Globus pallidus (tissue), 1 donor: ENCODE measurements at regions not wholly inside any gene's neighbourhood (a gene's known extent, or its start where the extent isn't known, plus 50 kb on each side); places are given as distances from the start of the nearest gene placed in this dataset.

ENCODE experiments used
- DNase-seq: peaks from one replicate; pipeline ENCODE4 v3.0.0-alpha.2; 2015; ENCODE audit warnings: low spot score

DNA sequence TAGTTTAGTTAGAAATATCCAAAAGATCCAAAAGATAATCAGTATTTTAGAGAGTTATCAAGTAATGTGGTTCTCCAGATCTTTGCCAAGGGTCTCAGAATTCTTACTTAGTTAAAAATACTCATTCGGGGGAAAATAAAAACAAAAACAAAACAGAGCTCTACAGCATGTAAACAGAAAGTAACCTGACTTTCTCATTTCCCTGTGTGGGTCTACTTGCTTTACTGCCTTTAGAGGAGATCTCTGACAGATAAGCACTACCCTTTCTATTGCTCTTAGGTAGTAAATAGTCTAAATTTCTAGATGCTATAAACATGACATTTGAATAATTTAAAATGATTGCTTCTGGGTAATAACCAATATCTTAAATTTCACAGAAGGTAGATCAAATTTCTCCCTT, 371.8 kb downstream of the RPL10L start:
- no peak for DNase-seq

DNA sequence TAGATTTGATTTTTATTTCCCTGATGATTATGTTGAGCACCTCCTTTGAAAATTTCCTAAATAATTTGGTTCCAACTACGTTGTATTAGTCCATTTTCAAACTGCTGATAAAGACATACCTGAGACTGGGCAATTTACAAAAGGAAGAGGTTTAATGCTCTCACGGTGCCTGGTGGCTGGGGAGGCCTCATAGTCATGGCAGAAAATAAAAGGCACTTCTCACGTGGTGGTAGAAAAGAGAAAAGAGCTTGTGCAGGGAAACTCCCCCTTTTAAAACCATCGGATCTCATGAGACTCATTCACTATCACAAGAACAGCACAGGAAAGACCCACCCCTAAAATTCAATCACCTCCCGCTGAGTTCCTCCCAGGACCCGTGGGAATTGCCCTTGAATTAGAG, 372.3 kb downstream of the RPL10L start:
- DNase-seq = no peak

DNA sequence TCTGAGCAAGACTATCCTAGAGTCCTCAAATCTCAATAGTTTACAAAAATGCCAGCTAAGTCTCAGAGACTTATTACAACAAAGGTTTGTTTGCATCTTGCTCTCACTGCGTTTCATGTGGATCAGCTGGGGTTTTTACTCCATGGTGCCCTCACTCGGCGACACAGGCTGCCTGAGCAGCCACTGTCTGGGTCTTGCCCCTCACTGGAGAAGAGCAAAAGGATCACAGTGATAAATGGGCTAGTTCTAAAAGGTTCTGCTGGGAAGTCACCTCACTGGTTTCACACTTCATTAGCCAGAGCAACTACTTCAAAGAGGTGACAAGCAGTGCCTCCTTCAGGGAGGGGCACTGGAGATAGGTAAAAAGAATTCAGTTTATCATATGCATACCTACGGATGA, 392.0 kb downstream of the RPL10L start:
- DNase-seq = no peak

- no peak for DNase-seq
Measured at GRCh38 chr14:46256381-46256780, 395.2 kb downstream of the RPL10L start.

GRCh38 chr14:46250113-46250703, 401.4 kb downstream of the RPL10L start:
- peak; percentile 2 for DNase-seq

- DNase-seq = no peak
Measured at GRCh38 chr14:46248001-46248630, 403.5 kb downstream of the RPL10L start.

DNA sequence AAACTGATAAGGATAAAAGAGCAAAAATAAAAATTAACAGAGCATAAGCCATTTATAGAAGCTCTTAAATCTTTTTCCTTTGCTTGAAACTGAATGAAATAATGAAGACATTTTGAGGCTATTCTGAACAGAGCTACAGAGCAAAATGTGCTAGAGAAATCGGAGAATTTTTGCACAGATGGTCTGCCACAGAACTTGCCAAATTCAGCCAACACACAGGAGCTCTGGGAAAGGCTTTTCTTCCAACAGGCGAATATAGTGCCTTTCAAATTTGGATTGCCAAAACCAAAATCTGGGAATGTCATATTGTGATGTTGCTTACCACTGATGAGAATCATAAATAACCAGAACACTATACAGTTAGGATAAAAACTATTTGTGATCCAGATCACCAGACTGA, 406.3 kb downstream of the RPL10L start:
- DNase-seq = no peak

DNA sequence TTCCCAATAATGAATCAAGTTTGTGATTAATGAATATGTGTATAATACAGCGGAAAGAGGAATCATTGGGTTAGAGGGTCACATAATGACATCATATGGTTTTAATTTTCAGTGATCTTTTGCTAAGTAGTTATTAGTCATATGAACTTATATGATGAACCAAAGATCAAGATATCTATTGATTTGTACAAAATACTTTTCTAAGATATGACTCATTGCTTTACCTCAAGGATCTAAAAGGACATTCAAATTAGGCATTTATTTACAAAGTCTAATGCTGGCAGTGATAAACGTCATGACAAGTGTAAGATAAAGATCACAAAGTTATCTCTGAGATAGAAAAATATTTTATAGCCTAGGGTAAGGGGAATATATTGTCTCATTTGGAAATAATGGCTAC, 417.8 kb downstream of the RPL10L start:
- no peak for DNase-seq

DNA sequence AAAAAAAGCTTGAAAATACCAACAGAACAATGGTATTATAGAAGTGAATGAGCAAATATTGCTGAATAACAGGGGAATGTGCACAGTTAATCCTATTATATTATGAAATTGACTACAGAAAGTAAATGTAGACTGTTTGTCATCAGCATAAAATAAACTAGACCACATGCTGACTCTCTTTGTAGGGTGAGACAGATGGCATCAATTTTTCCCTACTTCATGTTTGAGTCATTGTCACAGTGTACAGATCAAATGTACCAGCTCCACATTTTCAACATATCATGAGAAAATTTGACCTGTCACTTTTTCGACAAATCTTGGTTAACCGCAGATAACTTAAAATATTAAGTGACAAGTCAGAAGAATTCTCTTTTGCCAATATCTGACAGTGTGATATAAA, 421.0 kb downstream of the RPL10L start:
- no peak for DNase-seq

DNA sequence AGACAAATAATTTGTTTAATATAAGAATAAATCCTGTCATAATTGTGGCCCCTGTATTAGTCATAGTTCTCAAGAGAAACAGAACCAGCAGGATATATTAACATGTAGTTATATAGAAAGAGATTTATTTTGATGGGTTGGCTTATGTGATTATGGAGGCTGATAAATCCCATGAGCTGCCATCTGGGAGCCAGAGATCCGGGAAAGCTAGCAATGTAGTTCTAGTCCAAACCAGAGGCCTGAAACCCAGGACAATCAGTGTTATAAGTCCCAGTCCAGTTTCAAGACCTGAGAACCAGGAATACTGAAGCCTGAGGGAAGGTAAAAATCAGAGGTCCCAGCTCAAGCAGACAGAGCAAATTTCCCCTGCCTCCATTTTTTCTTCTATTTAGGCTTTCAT, 435.8 kb downstream of the RPL10L start:
- DNase-seq = no peak

DNA sequence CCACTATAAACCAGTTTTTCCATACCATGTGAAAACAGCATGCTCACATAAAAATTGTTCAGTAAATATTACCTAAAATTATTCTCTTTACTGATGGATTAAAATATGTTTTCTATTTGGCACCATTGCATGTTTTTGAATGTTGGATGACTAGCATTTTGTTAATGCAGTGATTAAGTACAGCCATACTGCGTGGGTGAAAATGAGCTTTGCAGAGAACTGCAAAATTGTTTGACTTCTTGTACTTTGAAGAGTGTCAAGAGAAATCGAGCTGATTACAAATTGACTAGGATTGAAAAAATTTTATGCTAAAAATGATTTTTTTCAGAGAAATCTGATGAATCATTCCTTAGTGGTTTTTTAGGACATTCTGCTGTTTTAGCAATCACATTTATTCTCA, 452.9 kb downstream of the RPL10L start:
- no peak for DNase-seq

DNA sequence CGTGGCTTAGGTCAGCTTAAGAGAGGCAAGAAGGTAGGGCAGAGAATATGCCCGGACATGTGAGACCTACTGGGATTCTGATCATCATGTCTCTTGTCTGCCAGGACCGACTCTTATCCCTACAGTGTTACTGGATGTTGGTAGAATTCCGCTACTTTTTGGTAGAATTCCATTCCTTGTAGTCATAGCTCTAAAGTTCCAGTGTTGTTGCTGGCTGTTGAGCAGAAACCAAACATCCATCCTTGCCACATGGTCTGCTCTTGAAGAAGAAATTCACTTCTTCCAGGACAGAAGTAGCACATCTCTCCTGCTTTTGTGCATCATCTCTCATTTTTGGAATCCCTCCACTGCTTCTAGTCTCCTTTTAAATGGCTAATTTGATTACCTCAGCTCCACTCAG, 453.7 kb downstream of the RPL10L start:
- no peak for DNase-seq
